HepG2 (cell line): ENCODE measurements at regions not wholly inside any gene's neighbourhood (a gene's known extent, or its start where the extent isn't known, plus 50 kb on each side); places are given as distances from the start of the nearest gene placed in this dataset.

ENCODE experiments used
- ATAC-seq: fragments of 200-7000 bp; cut with Tn5 transposase; 3 replicates; pipeline ENCODE4 v1.9.1; 2020; ENCODE audit warnings: mild to moderate bottlenecking, moderate library complexity
- BruUV-seq: library from RNA; stranded (reverse); fragments of 400-500 nt; replicated peaks from 2 replicates; lab custom pipeline; 2021; lab: Mats Ljungman, UMichigan
- CTCF ChIA-PET: fragments of 300-600 bp; formaldehyde crosslinking; extraction: SDS; loops from one replicate; lab custom pipeline; 2021; ENCODE audit warnings: low total read pairs, inconsistent platforms, low intra/inter-chr PET ratio; lab: Yijun Ruan, JAX
- POLR2A ChIA-PET: fragments of 350-600 bp; sonication (Branson Sonifier 250); formaldehyde crosslinking; loops from one replicate; lab custom pipeline; 2020; ENCODE audit warnings: antibody characterized with exemption, inconsistent platforms; lab: Yijun Ruan, JAX
- DNase-seq: peaks from one replicate; pipeline ENCODE4 v3.0.0-alpha.2; 2015; ENCODE audit warnings: low spot score
- FAIRE-seq: peaks from 3 replicates; lab custom pipeline; 2011; peaks lifted over from hg19 to GRCh38; lab: Jason Lieb, UNC
- H2AFZ ChIP-seq: one replicate; pipeline ENCODE4 v1.6.1; 2011; ENCODE audit warnings: low read length, inconsistent platforms
- H3K27ac ChIP-seq: fragments of 300-600 bp; 3 replicates; pipeline ENCODE4 v1.8.0; 2011; ENCODE audit warnings: mixed run types, mild to moderate bottlenecking, mixed read lengths, low read length, inconsistent platforms; ENCODE audit not compliant: insufficient read depth; ENCODE audit errors: extremely low read length
- H3K27me3 ChIP-seq, 2 experiments: fragments of 200-600 bp in 1 of 2; 2 replicates in 1 of 2; 3 replicates in 1 of 2; pipeline versions ENCODE4 v1.6.0 to v1.8.0; 2011; ENCODE audit warnings: low read length in 2 of 2, mild to moderate bottlenecking in 2 of 2, moderate library complexity in 2 of 2, inconsistent platforms in 1 of 2; ENCODE audit not compliant: insufficient read depth in 2 of 2, control insufficient read depth in 1 of 2
- H3K36me3 ChIP-seq, 2 experiments: fragments of 200-600 bp in 1 of 2; replicated peaks in 1 of 2; 2 replicates in 1 of 2; 3 replicates in 1 of 2; pipeline versions ENCODE4 v1.5.1 to v1.8.0; 2011; ENCODE audit warnings: low read length in 2 of 2, inconsistent platforms in 1 of 2; ENCODE audit not compliant: insufficient read depth in 2 of 2, control insufficient read depth in 1 of 2
- H3K4me1 ChIP-seq: 2 replicates; pipeline ENCODE4 v1.5.1; 2012; ENCODE audit warnings: low read length, inconsistent platforms; ENCODE audit not compliant: insufficient read depth
- H3K4me2 ChIP-seq: 2 replicates; pipeline ENCODE4 v1.6.0; 2011; ENCODE audit warnings: low read depth, low read length, inconsistent platforms
- H3K4me3 ChIP-seq, 3 experiments: fragments of 200-600 bp in 1 of 3; sonication (generic), shearing (Covaris generic) in 1 of 3; replicated peaks in 1 of 3; 2 replicates each; pipeline ENCODE4 v1.5.1; 2011 to 2016; ENCODE audit warnings: low read length in 3 of 3, inconsistent platforms in 2 of 3, low read depth in 2 of 3, mild to moderate bottlenecking in 2 of 3, control low read depth in 1 of 3, mixed read lengths in 1 of 3; ENCODE audit not compliant: insufficient read depth in 1 of 3
- H3K79me2 ChIP-seq: one replicate; pipeline ENCODE4 v1.6.1; 2011; ENCODE audit warnings: low read length, inconsistent platforms; ENCODE audit not compliant: insufficient read depth
- H3K9ac ChIP-seq: 2 replicates; pipeline ENCODE4 v1.6.0; 2011; ENCODE audit warnings: mild to moderate bottlenecking, low read depth, low read length, inconsistent platforms; ENCODE audit not compliant: insufficient read depth
- H3K9me3 ChIP-seq: 2 replicates; pipeline ENCODE4 v1.5.1; 2012; ENCODE audit warnings: mild to moderate bottlenecking, low read length
- H4K20me1 ChIP-seq: 2 replicates; pipeline ENCODE4 v1.6.0; 2011; ENCODE audit warnings: inconsistent platforms, mild to moderate bottlenecking, low read length, moderate library complexity; ENCODE audit not compliant: insufficient read depth
- AFF4 ChIP-seq: sonication (generic); formaldehyde crosslinking; IDR thresholded peaks from 2 replicates; pipeline ENCODE4 v1.4.0; 2020; ENCODE audit warnings: missing genetic modification reagents
- GATAD2A ChIP-seq: IDR thresholded peaks from 2 replicates; pipeline ENCODE4 v1.6.1; 2016
- MAX ChIP-seq: IDR thresholded peaks from 2 replicates; pipeline ENCODE4 v1.6.1; 2012; ENCODE audit warnings: inconsistent platforms
- PBX3 ChIP-seq: sonication (generic); formaldehyde crosslinking; IDR thresholded peaks from 2 replicates; pipeline ENCODE4 v1.8.1; 2023; ENCODE audit warnings: missing genetic modification reagents, inconsistent platforms, borderline replicate concordance
- SKI ChIP-seq: fragments of 450-650 bp; IDR thresholded peaks from one replicate; pipeline ENCODE4 v1.6.1; 2018; ENCODE audit warnings: mild to moderate bottlenecking; ENCODE audit not compliant: partially characterized antibody
- WIZ ChIP-seq: sonication (generic); formaldehyde crosslinking; IDR thresholded peaks from 2 replicates; pipeline ENCODE4 v1.5.1; 2020; ENCODE audit warnings: mild to moderate bottlenecking, missing genetic modification reagents
- ZBTB8A ChIP-seq: sonication (generic); formaldehyde crosslinking; IDR thresholded peaks from 2 replicates; pipeline ENCODE4 v1.4.0; 2020; ENCODE audit warnings: mild to moderate bottlenecking, low read depth, missing genetic modification reagents, borderline replicate concordance
- ZC3H4 ChIP-seq: sonication (generic); formaldehyde crosslinking; IDR thresholded peaks from 2 replicates; pipeline ENCODE4 v1.4.0; 2020; ENCODE audit warnings: missing genetic modification reagents, borderline replicate concordance
- ZNF121 ChIP-seq: sonication (generic); formaldehyde crosslinking; IDR thresholded peaks from 2 replicates; pipeline ENCODE4 v1.5.0; 2020; ENCODE audit warnings: mild to moderate bottlenecking, missing genetic modification reagents
- ZNF687 ChIP-seq: sonication (generic); formaldehyde crosslinking; IDR thresholded peaks from 2 replicates; pipeline ENCODE4 v1.5.1; 2020; ENCODE audit warnings: mild to moderate bottlenecking, missing genetic modification reagents, moderate library complexity
- ZNF704 ChIP-seq: sonication (generic); formaldehyde crosslinking; IDR thresholded peaks from 2 replicates; pipeline ENCODE4 v1.8.1; 2023; ENCODE audit warnings: mild to moderate bottlenecking, inconsistent platforms, moderate library complexity, missing genetic modification reagents, borderline replicate concordance
- ZSCAN12 ChIP-seq: sonication (generic); formaldehyde crosslinking; IDR thresholded peaks from 2 replicates; pipeline ENCODE4 v1.9.0; 2021; ENCODE audit warnings: mild to moderate bottlenecking, missing genetic modification reagents
- WGBS: methylation state at CpG from one replicate; pipeline ENCODE4 v1.1.6; 2017; ENCODE audit warnings: low lambda C conversion rate; 5-methylcytosine and 5-hydroxymethylcytosine counted together
- in situ Hi-C: cut with HindIII; loops from 2 replicates; pipeline ENCODE4 v1.10.0; 2017; ENCODE audit warnings: low pct_unique_long_range_greater_than_20kb; ENCODE audit not compliant: extremely low pct_ligation_motif_present
- intact Hi-C: fragments of 100-400 bp; cut with micrococcal nuclease; formaldehyde crosslinking; loops from one replicate; pipeline ENCODE4 v1.10.0; 2022; ENCODE audit not compliant: unreplicated experiment

GRCh38 chr4:24655326-24655725 is 71.0 kb upstream of the DHX15 start (continued):
- TF ChIP-seq ZNF704 (no peak), PBX3 (no peak), GATAD2A (CRISPR knock-in tag) (no peak), AFF4 (CRISPR knock-in tag) (no peak), ZSCAN12 (no peak)

- CTCF ChIA-PET, result no interaction called here
- H2AFZ ChIP-seq, result no peak overlapping the region
- FAIRE-seq (no peak), DNase-seq (no peak), ATAC-seq (no peak)
- no peak overlapping the region for H3K27ac ChIP-seq
- no TSS peak for BruUV-seq
- POLR2A ChIA-PET, result no interaction called here
- H3K9me3 ChIP-seq, result no peaks in the 10 kb centered on the region
- no peak overlapping the region for H3K4me3 ChIP-seq
- WGBS, result 36% methylated on average over 4 of the region's 4 CpGs
- H3K4me2 ChIP-seq, result no peak overlapping the region
- in situ Hi-C loops, result no loop called here
- no peaks in the 10 kb centered on the region for H3K36me3 ChIP-seq
- peaks cover 25% of the 10 kb centered on the region for H3K4me1 ChIP-seq
- no peaks in the 10 kb centered on the region for H3K27me3 ChIP-seq
- no peak overlapping the region for H3K9ac ChIP-seq
- H3K79me2 ChIP-seq, result no peaks in the 10 kb centered on the region
- intact Hi-C loops, result no loop called here
- no peaks in the 10 kb centered on the region for H4K20me1 ChIP-seq
- TF ChIP-seq ZC3H4 (CRISPR knock-in tag), result no peak
- TF ChIP-seq ZNF687 (CRISPR knock-in tag), result no peak
- TF ChIP-seq PBX3, result no peak
- TF ChIP-seq WIZ (CRISPR knock-in tag), result no peak
- TF ChIP-seq MAX, result no peak
- TF ChIP-seq ZBTB8A (CRISPR knock-in tag), result no peak
- no peak for TF ChIP-seq SKI
- no peak for TF ChIP-seq ZNF121
These were observed 71.6 kb upstream of the DHX15 start for GRCh38 chr4:24655971-24656370.
